ENCODE measurements at regions not wholly inside any gene's neighbourhood (a gene's known extent, or its start where the extent isn't known, plus 50 kb on each side); places are given as distances from the start of the nearest gene placed in this dataset.

GRCh38 chr11:45361551-45361950 lies 75.4 kb upstream of the SYT13 start:
- DNase-seq (ENCODE audit: low spot score), result no peak
- H3K9ac ChIP-seq (ENCODE audit: low read depth in 1 of 2, low read length in 2 of 2), result no peak overlapping the region
- H3K27ac ChIP-seq (ENCODE audit: low read depth in 1 of 2, low read length in 2 of 2), result no peak overlapping the region
- TF ChIP-seq ZBTB33 (IDR thresholded peaks at IDR 0.05) (no peak), GABPA (IDR thresholded peaks at IDR 0.05 in 1 of 2, conservative IDR thresholded peaks at IDR 0.05 in 1 of 2) (no peak), JUND (IDR thresholded peaks at IDR 0.05) (no peak), HNF4A (conservative IDR thresholded peaks at IDR 0.05) (no peak), SP1 (IDR thresholded peaks at IDR 0.05) (no peak), REST (IDR thresholded peaks at IDR 0.05) (no peak)
- H3K27me3 ChIP-seq (ENCODE audit: control insufficient read depth in 4 of 4, insufficient read depth in 4 of 4, low read length in 3 of 4), result no peaks in the 10 kb centered on the region
- H3K4me1 ChIP-seq (ENCODE audit: control insufficient read depth in 4 of 4, insufficient read depth in 4 of 4, low read length in 3 of 4), result peaks cover 2 to 10% (median 5%) of the 10 kb centered on the region in 4 donors
- H3K9me3 ChIP-seq (ENCODE audit: control insufficient read depth in 4 of 4, low read length in 3 of 4), result no peaks in the 10 kb centered on the region
- WGBS, result 79% methylated on average over 2 of the region's 2 CpGs
- H3K4me3 ChIP-seq (ENCODE audit: low read depth in 1 of 3, low read length in 3 of 3), result no peak overlapping the region
- H3K36me3 ChIP-seq (ENCODE audit: control insufficient read depth in 4 of 4, insufficient read depth in 3 of 4, low read depth in 1 of 4, low read length in 3 of 4), result no peaks in the 10 kb centered on the region

- whole genome bisulfite sequencing, result 21% methylated on average over 5 of the region's 5 CpGs
- Histone ChIP-seq H3K9ac (ENCODE audit: low read depth in 1 of 2, low read length in 2 of 2) (no peak overlapping the region), H3K4me3 (ENCODE audit: low read depth in 1 of 3, low read length in 3 of 3) (peak overlapping the region; percentile 49 to 76 (median 54)), H3K27me3 (ENCODE audit: control insufficient read depth in 4 of 4, insufficient read depth in 4 of 4, low read length in 3 of 4) (no peaks in the 10 kb centered on the region), H3K36me3 (ENCODE audit: control insufficient read depth in 4 of 4, insufficient read depth in 3 of 4, low read depth in 1 of 4, low read length in 3 of 4) (no peaks in the 10 kb centered on the region), H3K4me1 (ENCODE audit: control insufficient read depth in 4 of 4, insufficient read depth in 4 of 4, low read length in 3 of 4) (peaks cover 2 to 7% (median 5%) of the 10 kb centered on the region in 4 donors), H3K9me3 (ENCODE audit: control insufficient read depth in 4 of 4, low read length in 3 of 4) (no peaks in the 10 kb centered on the region), H3K27ac (ENCODE audit: low read depth in 1 of 2, low read length in 2 of 2) (no peak overlapping the region)
- no peak for TF ChIP-seq FOXA1 (IDR thresholded peaks at IDR 0.05)
- TF ChIP-seq ATF3 (IDR thresholded peaks at IDR 0.05), result no peak
- TF ChIP-seq SP1 (IDR thresholded peaks at IDR 0.05), result no peak
- no peak for TF ChIP-seq REST (IDR thresholded peaks at IDR 0.05)
- no peak for TF ChIP-seq HNF4A (conservative IDR thresholded peaks at IDR 0.05)
- TF ChIP-seq YY1 (IDR thresholded peaks at IDR 0.05), result no peak
- no peak for TF ChIP-seq EGR1 (IDR thresholded peaks at IDR 0.05; ENCODE audit: low read depth in 2 of 2)
- TF ChIP-seq JUND (IDR thresholded peaks at IDR 0.05), result no peak
- TF ChIP-seq RAD21 (IDR thresholded peaks at IDR 0.05), result no peak
- no peak for TF ChIP-seq HNF4G (IDR thresholded peaks at IDR 0.05)
- TF ChIP-seq TAF1 (conservative IDR thresholded peaks at IDR 0.05), result no peak
- no peak for TF ChIP-seq ZBTB33 (IDR thresholded peaks at IDR 0.05)
- TF ChIP-seq, protein P1, sequence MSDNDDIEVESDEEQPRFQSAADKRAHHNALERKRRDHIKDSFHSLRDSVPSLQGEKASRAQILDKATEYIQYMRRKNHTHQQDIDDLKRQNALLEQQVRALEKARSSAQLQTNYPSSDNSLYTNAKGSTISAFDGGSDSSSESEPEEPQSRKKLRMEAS (IDR thresholded peaks at IDR 0.05), result no peak
- TF ChIP-seq CTCF (IDR thresholded peaks at IDR 0.05; ENCODE audit: low read depth, low read length, missing input control), result no peak
- TF ChIP-seq GABPA (IDR thresholded peaks at IDR 0.05 in 1 of 2, conservative IDR thresholded peaks at IDR 0.05 in 1 of 2), result no peak
- DNase-seq (ENCODE audit: low spot score), result no peak
These were observed 69.5 kb upstream of the SYT13 start for GRCh38 chr11:45355706-45356041.

Measured in liver (tissue), 8 donors.